H9 (cell line): ENCODE measurements at regions not wholly inside any gene's neighbourhood (a gene's known extent, or its start where the extent isn't known, plus 50 kb on each side); places are given as distances from the start of the nearest gene placed in this dataset.
A peak's percentile ranks its signal among the peaks of the same experiment; 100 is the strongest.

ENCODE experiments used
- DNase-seq: peaks from one replicate; pipeline ENCODE4 v3.0.0-alpha.2; 2017
- H2AFZ ChIP-seq: one replicate; pipeline ENCODE4 v1.6.1; 2013; ENCODE audit warnings: mild to moderate bottlenecking, low read length, control low read depth, moderate library complexity
- H2AK5ac ChIP-seq: 2 replicates; pipeline ENCODE4 v1.6.1; 2013; ENCODE audit warnings: low read length, control low read depth, mixed read lengths; ENCODE audit not compliant: insufficient read length
- H2BK120ac ChIP-seq: one replicate; pipeline ENCODE4 v1.6.1; 2013; ENCODE audit warnings: low read depth, mild to moderate bottlenecking, low read length, control low read depth, inconsistent platforms; ENCODE audit not compliant: poor library complexity, severe bottlenecking
- H2BK12ac ChIP-seq: 2 replicates; pipeline ENCODE4 v1.6.1; 2013; ENCODE audit warnings: low read length, control low read depth, mixed read lengths, low read depth; ENCODE audit not compliant: insufficient read length
- H2BK15ac ChIP-seq: 2 replicates; pipeline ENCODE4 v1.6.1; 2013; ENCODE audit warnings: low read depth, low read length, control low read depth
- H2BK20ac ChIP-seq: one replicate; pipeline ENCODE4 v1.6.1; 2013; ENCODE audit warnings: low read depth, mild to moderate bottlenecking, low read length, control low read depth, inconsistent platforms; ENCODE audit not compliant: poor library complexity, severe bottlenecking
- H2BK5ac ChIP-seq: 2 replicates; pipeline ENCODE4 v1.6.1; 2013; ENCODE audit warnings: low read length, control low read depth, mixed read lengths; ENCODE audit not compliant: insufficient read length
- H3K14ac ChIP-seq: 2 replicates; pipeline ENCODE4 v1.6.1; 2013; ENCODE audit warnings: low read length, control low read depth; ENCODE audit not compliant: insufficient read depth
- H3K18ac ChIP-seq: 2 replicates; pipeline ENCODE4 v1.6.1; 2013; ENCODE audit warnings: low read depth, mild to moderate bottlenecking, mixed read lengths, low read length, control low read depth; ENCODE audit not compliant: insufficient read length
- H3K23ac ChIP-seq: 2 replicates; pipeline ENCODE4 v1.6.1; 2013; ENCODE audit warnings: low read length, control low read depth, mixed read lengths, low read depth; ENCODE audit not compliant: insufficient read length
- H3K23me2 ChIP-seq: 2 replicates; pipeline ENCODE4 v1.6.1; 2013; ENCODE audit warnings: low read depth, mild to moderate bottlenecking, mixed read lengths, low read length, control low read depth; ENCODE audit not compliant: insufficient read length, poor library complexity, severe bottlenecking
- H3K27ac ChIP-seq: 2 replicates; pipeline ENCODE4 v1.5.1; 2013; ENCODE audit warnings: low read length, control low read depth, mixed read lengths, low read depth; ENCODE audit not compliant: insufficient read length
- H3K27me3 ChIP-seq: 2 replicates; pipeline ENCODE4 v1.6.1; 2013; ENCODE audit warnings: low read length, control low read depth, inconsistent platforms; ENCODE audit not compliant: insufficient read depth
- H3K4ac ChIP-seq: 2 replicates; pipeline ENCODE4 v1.6.1; 2013; ENCODE audit warnings: low read depth, mild to moderate bottlenecking, control low read depth, inconsistent platforms, low read length, moderate library complexity
- H3K4me1 ChIP-seq: 2 replicates; pipeline ENCODE4 v1.6.1; 2013; ENCODE audit warnings: low read length, control low read depth, inconsistent platforms; ENCODE audit not compliant: insufficient read depth
- H3K4me2 ChIP-seq: 2 replicates; pipeline ENCODE4 v1.6.1; 2013; ENCODE audit warnings: low read length, control low read depth, mixed read lengths; ENCODE audit not compliant: insufficient read length, insufficient read depth
- H3K56ac ChIP-seq: 2 replicates; pipeline ENCODE4 v1.6.1; 2013; ENCODE audit warnings: low read depth, mild to moderate bottlenecking, mixed read lengths, low read length, control low read depth; ENCODE audit not compliant: insufficient read length
- H3K79me1 ChIP-seq: 2 replicates; pipeline ENCODE4 v1.6.1; 2013; ENCODE audit warnings: low read depth, mild to moderate bottlenecking, moderate library complexity, low read length, control low read depth, inconsistent platforms; ENCODE audit not compliant: insufficient read depth, poor library complexity, severe bottlenecking
- H3K79me2 ChIP-seq: 2 replicates; pipeline ENCODE4 v1.6.1; 2013; ENCODE audit warnings: low read length, control low read depth, inconsistent platforms; ENCODE audit not compliant: insufficient read depth
- H3K9ac ChIP-seq: 2 replicates; pipeline ENCODE4 v1.6.1; 2013; ENCODE audit warnings: low read length, control low read depth, mixed read lengths; ENCODE audit not compliant: insufficient read length; ENCODE audit errors: extremely low read depth
- H3K9me3 ChIP-seq: one replicate; pipeline ENCODE4 v1.6.1; 2013; ENCODE audit warnings: low read depth, low read length, inconsistent platforms; ENCODE audit not compliant: control insufficient read depth
- H3T11ph ChIP-seq: one replicate; pipeline ENCODE4 v1.6.1; 2013; ENCODE audit warnings: mild to moderate bottlenecking, low read length, control low read depth, inconsistent platforms
- H4K20me1 ChIP-seq: one replicate; pipeline ENCODE4 v1.6.1; 2013; ENCODE audit not compliant: control insufficient read depth, insufficient read length, insufficient read depth
- H4K5ac ChIP-seq: 2 replicates; pipeline ENCODE4 v1.6.1; 2013; ENCODE audit warnings: low read depth, mild to moderate bottlenecking, mixed read lengths, low read length, control low read depth; ENCODE audit not compliant: insufficient read length
- H4K8ac ChIP-seq: replicated peaks from 2 replicates; pipeline ENCODE4 v1.6.1; 2013; ENCODE audit warnings: low read length, control low read depth, mixed read lengths, low read depth; ENCODE audit not compliant: insufficient read length
- H4K91ac ChIP-seq: 2 replicates; pipeline ENCODE4 v1.6.1; 2013; ENCODE audit warnings: low read depth, mild to moderate bottlenecking, moderate library complexity, mixed read lengths, low read length, control low read depth; ENCODE audit not compliant: insufficient read length
- H3K27ac Mint-ChIP-seq, 3 experiments: 2 replicates in 2 of 3; 3 replicates in 1 of 3; pipeline ENCODE4 v1.8.0; 2020 to 2021; ENCODE audit warnings: mixed read lengths in 3 of 3, mild to moderate bottlenecking in 1 of 3, moderate library complexity in 1 of 3
- H3K27me3 Mint-ChIP-seq: 2 replicates; pipeline ENCODE4 v1.8.0; 2021; ENCODE audit warnings: low read depth, mild to moderate bottlenecking, moderate library complexity, mixed read lengths
- H3K36me3 Mint-ChIP-seq, 3 experiments: 2 replicates in 2 of 3; 3 replicates in 1 of 3; pipeline ENCODE4 v1.8.0; 2020 to 2021; ENCODE audit warnings: low read depth in 3 of 3, mixed read lengths in 3 of 3; ENCODE audit not compliant: insufficient read depth in 1 of 3
- H3K4me1 Mint-ChIP-seq, 2 experiments: 2 replicates each; pipeline ENCODE4 v1.8.0; 2020; ENCODE audit warnings: mixed read lengths in 2 of 2
- H3K4me3 Mint-ChIP-seq, 2 experiments: 2 replicates in 1 of 2; 3 replicates in 1 of 2; pipeline ENCODE4 v1.8.0; 2020 to 2021; ENCODE audit warnings: mild to moderate bottlenecking in 2 of 2, mixed read lengths in 2 of 2, moderate library complexity in 1 of 2
- H3K9me3 Mint-ChIP-seq, 2 experiments: 2 replicates in 1 of 2; 3 replicates in 1 of 2; pipeline ENCODE4 v1.8.0; 2020; ENCODE audit warnings: mild to moderate bottlenecking in 2 of 2, mixed read lengths in 2 of 2, moderate library complexity in 1 of 2
- WGBS: extraction: QIAGEN DNeasy Blood & Tissue Kit; methylation state at CpG from one replicate; pipeline ENCODE4 v1.1.7; 2013; ENCODE audit warnings: missing lambda C conversion rate, low lambda C conversion rate, mixed read lengths; ENCODE audit not compliant: insufficient read length; ENCODE audit errors: extremely low coverage; 5-methylcytosine and 5-hydroxymethylcytosine counted together
- TF ChIP-seq, protein P1 (sequence below): fragments of 200-600 bp; sonication (generic); conservative IDR thresholded peaks from 3 replicates; pipeline ENCODE4 v1.8.0; 2021; ENCODE audit warnings: antibody characterized with exemption, mild to moderate bottlenecking

DNA sequence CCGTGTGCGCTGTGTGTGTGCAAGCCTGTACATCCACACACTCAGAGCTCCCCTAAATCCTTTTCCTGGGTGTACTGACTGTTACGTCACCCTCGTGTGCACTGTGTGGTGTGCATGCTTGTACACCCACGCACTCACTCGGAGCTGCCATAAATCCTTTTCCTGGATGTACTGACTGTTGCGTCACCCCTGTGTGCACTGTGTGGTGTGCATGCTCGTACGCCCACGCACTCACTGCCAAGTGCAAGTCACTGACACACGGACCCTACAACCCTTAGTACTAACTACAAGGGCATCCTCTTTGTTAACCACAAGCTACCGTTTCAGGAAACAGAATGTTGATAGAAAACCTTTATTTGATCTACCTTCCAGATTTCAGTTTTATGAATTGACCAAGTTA is 983.4 kb downstream of the EFNB2 start:
- Histone ChIP-seq H3K79me1 (no peaks in the 10 kb centered on the region), H4K20me1 (no peaks in the 10 kb centered on the region), H3K56ac (no peak overlapping the region), H2BK120ac (no peak overlapping the region), H4K8ac (no peak overlapping the region), H3K27ac (no peak overlapping the region), H3K18ac (no peak overlapping the region), H3K4me2 (no peak overlapping the region), H2BK20ac (no peak overlapping the region), H2BK15ac (no peak overlapping the region), H2AFZ (no peak overlapping the region), H3K14ac (peak overlapping the region; percentile 39; the same call in 1 of the 2 replicates), H3K9ac (no peak overlapping the region), H3K9me3 (no peaks in the 10 kb centered on the region), H3T11ph (no peak overlapping the region), H3K23me2 (no peaks in the 10 kb centered on the region), H3K79me2 (no peaks in the 10 kb centered on the region), H2BK5ac (no peak overlapping the region), H3K4ac (no peak overlapping the region), H3K27me3 (no peaks in the 10 kb centered on the region), H3K23ac (no peak overlapping the region), H4K5ac (no peak overlapping the region), H2BK12ac (no peak overlapping the region), H4K91ac (no peak overlapping the region), H3K4me1 (no peaks in the 10 kb centered on the region), H2AK5ac (no peak overlapping the region)
- no peaks in the 10 kb centered on the region for H3K9me3 Mint-ChIP-seq
- no CpG with 5 or more reads among the region's 12 CpGs for WGBS
- H3K27ac Mint-ChIP-seq = peak overlapping the region in 2 of 3 experiments; percentile 34 to 61; a peak in 3 of 7 replicates
- TF ChIP-seq, protein P1, sequence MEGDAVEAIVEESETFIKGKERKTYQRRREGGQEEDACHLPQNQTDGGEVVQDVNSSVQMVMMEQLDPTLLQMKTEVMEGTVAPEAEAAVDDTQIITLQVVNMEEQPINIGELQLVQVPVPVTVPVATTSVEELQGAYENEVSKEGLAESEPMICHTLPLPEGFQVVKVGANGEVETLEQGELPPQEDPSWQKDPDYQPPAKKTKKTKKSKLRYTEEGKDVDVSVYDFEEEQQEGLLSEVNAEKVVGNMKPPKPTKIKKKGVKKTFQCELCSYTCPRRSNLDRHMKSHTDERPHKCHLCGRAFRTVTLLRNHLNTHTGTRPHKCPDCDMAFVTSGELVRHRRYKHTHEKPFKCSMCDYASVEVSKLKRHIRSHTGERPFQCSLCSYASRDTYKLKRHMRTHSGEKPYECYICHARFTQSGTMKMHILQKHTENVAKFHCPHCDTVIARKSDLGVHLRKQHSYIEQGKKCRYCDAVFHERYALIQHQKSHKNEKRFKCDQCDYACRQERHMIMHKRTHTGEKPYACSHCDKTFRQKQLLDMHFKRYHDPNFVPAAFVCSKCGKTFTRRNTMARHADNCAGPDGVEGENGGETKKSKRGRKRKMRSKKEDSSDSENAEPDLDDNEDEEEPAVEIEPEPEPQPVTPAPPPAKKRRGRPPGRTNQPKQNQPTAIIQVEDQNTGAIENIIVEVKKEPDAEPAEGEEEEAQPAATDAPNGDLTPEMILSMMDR = no peak
- H3K4me1 Mint-ChIP-seq = no peaks in the 10 kb centered on the region
- H3K27me3 Mint-ChIP-seq = no peaks in the 10 kb centered on the region
- no peaks in the 10 kb centered on the region for H3K36me3 Mint-ChIP-seq
- no peak for DNase-seq
- H3K4me3 Mint-ChIP-seq = no peak overlapping the region
